Sigmoid colon (tissue), 6 donors: ENCODE measurements at regions not wholly inside any gene's neighbourhood (a gene's known extent, or its start where the extent isn't known, plus 50 kb on each side); places are given as distances from the start of the nearest gene placed in this dataset.

Experiments
- DNase-seq: peaks from one replicate; pipeline ENCODE4 v3.0.0-alpha.2; 2019
- H3K27ac ChIP-seq, 4 donors: fragments of 200-600 bp; sonication (generic); one replicate each; pipeline ENCODE4 v1.5.1; 2016 to 2019; ENCODE audit warnings: mild to moderate bottlenecking in 1 of 4
- H3K27me3 ChIP-seq, 3 donors: fragments of 200-600 bp; sonication (generic); one replicate each; pipeline ENCODE4 v1.5.1; 2019; ENCODE audit warnings: mild to moderate bottlenecking in 1 of 3
- H3K36me3 ChIP-seq, 4 donors: fragments of 200-600 bp; sonication (generic); one replicate each; pipeline ENCODE4 v1.5.1; 2016 to 2019
- H3K4me1 ChIP-seq, 4 donors: fragments of 200-600 bp; sonication (generic); one replicate each; pipeline ENCODE4 v1.5.1; 2017 to 2019
- H3K4me3 ChIP-seq, 4 donors: fragments of 200-600 bp; sonication (generic); one replicate each; pipeline ENCODE4 v1.5.1; 2017 to 2019; ENCODE audit warnings: mild to moderate bottlenecking in 2 of 4, moderate library complexity in 1 of 4
- H3K9me3 ChIP-seq, 4 donors: fragments of 200-600 bp in 3 of 4; sonication (generic) in 3 of 4; one replicate each; pipeline versions ENCODE4 v1.5.1 to v1.6.1; 2013 to 2019
- EP300 ChIP-seq, 4 donors: sonication (generic); formaldehyde crosslinking; IDR thresholded peaks; one replicate each; pipeline ENCODE4 v1.6.1; 2017; ENCODE audit warnings: antibody characterized with exemption in 4 of 4
- POLR2A ChIP-seq, 2 donors: fragments of 450-650 bp; IDR thresholded peaks; one replicate each; pipeline ENCODE4 v1.6.1; 2016; ENCODE audit warnings: antibody characterized with exemption in 2 of 2, mild to moderate bottlenecking in 2 of 2, moderate library complexity in 2 of 2
- POLR2AphosphoS5 ChIP-seq, 4 donors: sonication (generic); formaldehyde crosslinking; IDR thresholded peaks; one replicate each; pipeline ENCODE4 v1.6.1; 2017; ENCODE audit warnings: antibody characterized with exemption in 4 of 4
- WGBS, 2 donors: extraction: QIAGEN DNeasy Blood & Tissue Kit; methylation state at CpG; one replicate each; pipeline ENCODE4 v1.1.7; 2013; 5-methylcytosine and 5-hydroxymethylcytosine counted together
- intact Hi-C: fragments of 100-400 bp; cut with DNase I; formaldehyde crosslinking; loops from one replicate; pipeline ENCODE4 v1.15.1; 2023
- TF ChIP-seq, protein P1 (sequence below), 4 experiments: fragments of 450-650 bp in 3 of 4; fragments of 200-600 bp in 1 of 4; IDR thresholded peaks; one replicate each; pipeline ENCODE4 v1.5.1; 2016 to 2019; ENCODE audit warnings: antibody characterized with exemption in 4 of 4, mild to moderate bottlenecking in 3 of 4, moderate library complexity in 2 of 4
- donor health status: healthy with polysubstance abuse.
- donor health status: healthy.

- TF ChIP-seq POLR2A (IDR thresholded peaks at IDR 0.05) (no peak), EP300 (IDR thresholded peaks at IDR 0.05) (no peak), POLR2AphosphoS5 (IDR thresholded peaks at IDR 0.05) (no peak)
- TF ChIP-seq, protein P1, sequence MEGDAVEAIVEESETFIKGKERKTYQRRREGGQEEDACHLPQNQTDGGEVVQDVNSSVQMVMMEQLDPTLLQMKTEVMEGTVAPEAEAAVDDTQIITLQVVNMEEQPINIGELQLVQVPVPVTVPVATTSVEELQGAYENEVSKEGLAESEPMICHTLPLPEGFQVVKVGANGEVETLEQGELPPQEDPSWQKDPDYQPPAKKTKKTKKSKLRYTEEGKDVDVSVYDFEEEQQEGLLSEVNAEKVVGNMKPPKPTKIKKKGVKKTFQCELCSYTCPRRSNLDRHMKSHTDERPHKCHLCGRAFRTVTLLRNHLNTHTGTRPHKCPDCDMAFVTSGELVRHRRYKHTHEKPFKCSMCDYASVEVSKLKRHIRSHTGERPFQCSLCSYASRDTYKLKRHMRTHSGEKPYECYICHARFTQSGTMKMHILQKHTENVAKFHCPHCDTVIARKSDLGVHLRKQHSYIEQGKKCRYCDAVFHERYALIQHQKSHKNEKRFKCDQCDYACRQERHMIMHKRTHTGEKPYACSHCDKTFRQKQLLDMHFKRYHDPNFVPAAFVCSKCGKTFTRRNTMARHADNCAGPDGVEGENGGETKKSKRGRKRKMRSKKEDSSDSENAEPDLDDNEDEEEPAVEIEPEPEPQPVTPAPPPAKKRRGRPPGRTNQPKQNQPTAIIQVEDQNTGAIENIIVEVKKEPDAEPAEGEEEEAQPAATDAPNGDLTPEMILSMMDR (IDR thresholded peaks at IDR 0.05), result no peak
- no peak for DNase-seq
- Histone ChIP-seq H3K36me3 (no peaks in the 10 kb centered on the region), H3K27ac (no peak overlapping the region), H3K27me3 (no peaks in the 10 kb centered on the region), H3K9me3 (no peaks in the 10 kb centered on the region), H3K4me3 (no peak overlapping the region), H3K4me1 (peaks cover 0 to 15% (median 0%) of the 10 kb centered on the region in 4 donors)
- intact Hi-C loops, result no loop called here
- WGBS, 2 donors, result 79 to 81% methylated on average over 2 of the region's 2 CpGs
Measured at GRCh38 chr4:111666826-111667360, 478.4 kb upstream of the FAM241A start.

DNA sequence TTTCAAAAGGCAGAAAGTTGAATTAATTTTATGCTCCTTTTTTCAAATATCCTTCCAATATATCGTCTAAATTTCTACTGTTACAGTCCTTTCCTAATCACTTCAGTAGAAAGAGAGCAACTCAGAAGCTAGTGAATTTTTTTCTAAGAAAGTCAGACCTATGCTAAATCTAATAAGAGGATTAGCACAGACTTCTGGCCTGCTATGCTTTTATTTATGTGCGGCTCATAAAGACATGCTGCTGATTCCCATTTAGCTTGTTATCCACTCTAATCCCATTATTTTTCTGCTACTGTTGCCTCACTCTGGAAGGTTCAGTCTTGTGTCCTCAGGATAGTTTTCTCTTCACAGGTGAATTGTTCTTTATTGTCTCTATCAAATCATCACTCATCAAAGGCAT lies 473.5 kb upstream of the FAM241A start:
- Histone ChIP-seq H3K4me1 (peaks cover 0 to 4% (median 0%) of the 10 kb centered on the region in 4 donors), H3K27me3 (no peaks in the 10 kb centered on the region), H3K4me3 (no peak overlapping the region), H3K27ac (no peak overlapping the region), H3K9me3 (no peaks in the 10 kb centered on the region), H3K36me3 (no peaks in the 10 kb centered on the region)
- intact Hi-C loops, result no loop called here
- no peak for TF ChIP-seq POLR2A (IDR thresholded peaks at IDR 0.05)
- TF ChIP-seq POLR2AphosphoS5 (IDR thresholded peaks at IDR 0.05), result no peak
- TF ChIP-seq, protein P1 (IDR thresholded peaks at IDR 0.05), result no peak
- no peak for TF ChIP-seq EP300 (IDR thresholded peaks at IDR 0.05)
- DNase-seq, result no peak
- WGBS, 2 donors, result 69 to 75% methylated on average over 2 of the region's 2 CpGs

- H3K4me3 ChIP-seq, result no peak overlapping the region
- no peak overlapping the region for H3K27ac ChIP-seq
- peaks cover 0 to 5% (median 0%) of the 10 kb centered on the region in 4 donors for H3K4me1 ChIP-seq
- no peaks in the 10 kb centered on the region for H3K36me3 ChIP-seq
- WGBS, 2 donors, result 89 to 90% methylated on average over 5 of the region's 5 CpGs
- no peaks in the 10 kb centered on the region for H3K9me3 ChIP-seq
- DNase-seq, result no peak
- H3K27me3 ChIP-seq, result no peaks in the 10 kb centered on the region
- TF ChIP-seq POLR2AphosphoS5 (IDR thresholded peaks at IDR 0.05) (no peak), POLR2A (IDR thresholded peaks at IDR 0.05) (no peak), EP300 (IDR thresholded peaks at IDR 0.05) (no peak)
- TF ChIP-seq, protein P1 (IDR thresholded peaks at IDR 0.05), result no peak
- intact Hi-C loops, result no loop called here
Measured at GRCh38 chr4:111675746-111676145, 469.5 kb upstream of the FAM241A start.

DNA sequence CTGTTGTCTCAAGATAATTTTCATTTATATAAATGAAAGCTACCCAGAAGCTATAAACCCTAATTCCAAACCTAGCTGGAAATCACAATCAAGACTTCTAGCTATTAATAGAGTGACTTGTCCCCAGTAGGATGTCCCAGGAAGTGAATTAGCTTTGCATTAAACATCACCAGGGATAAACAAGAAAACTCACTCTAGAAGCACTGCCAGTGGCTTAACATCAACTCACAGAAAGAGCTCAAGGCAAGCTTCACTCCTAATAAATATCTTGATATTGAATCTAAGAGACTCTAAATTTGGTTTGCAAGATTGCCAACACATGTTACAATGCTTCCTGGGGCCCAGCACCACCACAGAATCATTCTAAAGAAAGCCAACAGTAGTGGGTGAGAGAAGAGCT lies 468.7 kb upstream of the FAM241A start:
- Histone ChIP-seq H3K27me3 (no peaks in the 10 kb centered on the region), H3K4me3 (no peak overlapping the region), H3K9me3 (no peaks in the 10 kb centered on the region), H3K4me1 (peaks cover 0 to 5% (median 0%) of the 10 kb centered on the region in 4 donors), H3K27ac (no peak overlapping the region), H3K36me3 (no peaks in the 10 kb centered on the region)
- intact Hi-C loops, result no loop called here
- TF ChIP-seq POLR2AphosphoS5 (IDR thresholded peaks at IDR 0.05) (no peak), EP300 (IDR thresholded peaks at IDR 0.05) (no peak), POLR2A (IDR thresholded peaks at IDR 0.05) (no peak)
- TF ChIP-seq, protein P1 (IDR thresholded peaks at IDR 0.05), result no peak
- DNase-seq, result no peak

DNA sequence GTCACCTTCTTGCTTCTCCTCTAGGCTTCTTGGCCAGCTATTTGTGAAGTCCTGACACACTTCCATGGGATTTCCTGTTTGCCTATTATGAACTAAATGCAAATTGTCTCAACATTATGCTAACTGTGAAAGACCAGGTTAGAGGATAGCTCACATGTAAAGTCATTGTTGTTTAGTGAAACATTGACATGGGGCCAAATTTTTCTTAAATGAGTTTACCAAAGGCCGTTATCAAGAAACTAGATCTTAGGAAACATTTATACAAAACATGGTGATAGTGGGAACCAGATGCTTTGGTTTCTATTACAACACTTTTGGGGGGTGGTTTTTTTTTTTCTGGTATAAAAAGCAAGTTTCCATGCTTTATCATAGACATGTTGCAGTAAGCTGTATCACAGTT lies 466.8 kb upstream of the FAM241A start:
- DNase-seq, result no peak
- whole genome bisulfite sequencing, 2 donors, result 22 to 60% methylated on average over 1 of the region's 1 CpG
- intact Hi-C loops, result no loop called here
- Histone ChIP-seq H3K27ac (no peak overlapping the region), H3K9me3 (no peaks in the 10 kb centered on the region), H3K27me3 (no peaks in the 10 kb centered on the region), H3K4me3 (no peak overlapping the region), H3K4me1 (peaks cover 0 to 5% (median 0%) of the 10 kb centered on the region in 4 donors), H3K36me3 (no peaks in the 10 kb centered on the region)
- no peak for TF ChIP-seq POLR2AphosphoS5 (IDR thresholded peaks at IDR 0.05)
- TF ChIP-seq, protein P1 (IDR thresholded peaks at IDR 0.05), result no peak
- no peak for TF ChIP-seq POLR2A (IDR thresholded peaks at IDR 0.05)
